GM21390 (cell line): ENCODE measurements at regions not wholly inside any gene's neighbourhood (a gene's known extent, or its start where the extent isn't known, plus 50 kb on each side); places are given as distances from the start of the nearest gene placed in this dataset.

Experiments used
- ATAC-seq: cut with Tn5 transposase; IDR thresholded peaks from one replicate; pipeline ENCODE4 v1.9.1; 2021; ENCODE audit not compliant: unreplicated experiment

DNA sequence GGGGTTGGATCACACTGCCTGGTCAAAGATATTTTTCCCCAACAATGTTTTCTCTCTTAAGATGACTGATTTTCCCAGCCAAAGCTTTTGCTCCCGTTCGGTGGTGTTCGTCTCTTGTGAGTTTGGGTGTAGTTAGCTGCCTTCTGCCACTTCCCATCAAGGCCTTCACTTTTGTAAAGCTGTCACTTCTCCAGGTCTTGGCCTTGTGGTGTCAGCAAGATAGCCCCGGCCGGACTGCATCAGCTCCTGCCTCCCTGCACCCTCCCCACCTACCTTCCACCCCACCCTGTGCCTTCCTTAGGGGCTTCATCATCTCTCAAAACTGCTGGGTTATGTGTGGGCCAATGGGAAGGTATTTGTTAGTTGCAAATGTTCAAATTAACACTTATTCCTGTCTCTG, 228.9 kb downstream of the BCL11A start:
- ATAC-seq, result no peak

DNA sequence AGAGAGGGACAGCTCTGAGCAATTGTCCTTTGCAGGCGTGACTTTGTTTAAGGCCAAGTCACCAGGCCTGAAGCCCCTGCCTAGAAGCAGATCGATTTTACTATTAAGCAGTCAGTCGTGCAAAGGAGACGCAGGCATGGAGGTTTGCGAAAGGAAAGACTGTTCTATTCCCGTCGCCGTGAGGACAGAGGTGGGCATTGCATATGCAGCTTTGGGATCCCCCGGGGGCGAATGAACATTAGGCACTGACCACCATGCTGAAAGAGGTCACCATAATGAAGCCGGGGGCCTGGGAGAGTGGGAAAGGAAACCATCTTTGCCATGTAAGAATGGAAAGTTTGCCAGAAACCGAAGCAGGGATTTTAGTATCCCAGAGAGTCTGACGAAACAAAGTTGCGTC, 231.6 kb downstream of the BCL11A start:
- ATAC-seq, result no peak

DNA sequence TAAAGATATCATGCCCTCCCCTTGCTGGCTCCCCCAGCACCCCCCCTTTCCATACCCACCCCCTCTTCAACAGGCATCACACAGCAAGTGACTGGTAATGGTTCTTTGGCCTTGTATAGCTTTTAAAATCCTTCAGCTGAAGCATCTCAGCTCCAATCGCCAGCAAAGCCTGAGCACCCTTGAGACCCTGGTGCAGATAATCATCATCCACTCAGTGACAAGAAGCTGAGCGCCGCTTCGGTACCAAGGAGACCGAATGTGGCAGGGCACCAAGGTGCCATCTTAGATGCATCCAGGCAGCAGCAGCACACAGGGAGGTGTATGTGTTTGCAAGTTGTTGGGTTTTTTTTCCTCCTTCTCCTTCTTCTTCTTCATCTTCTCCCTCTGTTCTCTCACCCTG, 232.7 kb downstream of the BCL11A start:
- no peak for ATAC-seq

DNA sequence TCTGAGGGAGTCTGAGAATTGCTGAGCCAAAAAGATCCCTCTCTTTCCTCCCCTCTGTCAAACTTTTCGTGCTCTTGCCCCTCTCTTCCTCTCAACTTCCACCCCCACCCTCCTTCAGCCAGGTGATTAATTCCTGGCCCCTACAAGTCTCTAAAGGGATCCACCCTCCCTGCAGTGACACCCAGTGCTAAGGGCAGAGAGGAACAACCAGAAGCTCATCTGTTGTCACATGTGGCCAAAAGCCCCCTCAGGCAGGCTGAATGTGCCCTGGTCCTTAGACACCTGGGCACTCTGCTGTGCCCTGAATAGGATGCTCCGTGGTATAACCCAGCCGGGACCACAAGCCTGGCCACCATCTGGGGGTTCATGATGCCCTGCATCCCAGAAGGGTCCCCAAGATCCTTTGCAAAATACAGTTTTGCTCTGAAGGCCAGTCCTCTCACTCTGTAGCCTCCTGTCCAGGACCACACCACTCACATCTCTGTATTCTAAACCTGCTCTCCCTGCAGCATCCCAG, 234.4 kb downstream of the BCL11A start:
- no peak for ATAC-seq

DNA sequence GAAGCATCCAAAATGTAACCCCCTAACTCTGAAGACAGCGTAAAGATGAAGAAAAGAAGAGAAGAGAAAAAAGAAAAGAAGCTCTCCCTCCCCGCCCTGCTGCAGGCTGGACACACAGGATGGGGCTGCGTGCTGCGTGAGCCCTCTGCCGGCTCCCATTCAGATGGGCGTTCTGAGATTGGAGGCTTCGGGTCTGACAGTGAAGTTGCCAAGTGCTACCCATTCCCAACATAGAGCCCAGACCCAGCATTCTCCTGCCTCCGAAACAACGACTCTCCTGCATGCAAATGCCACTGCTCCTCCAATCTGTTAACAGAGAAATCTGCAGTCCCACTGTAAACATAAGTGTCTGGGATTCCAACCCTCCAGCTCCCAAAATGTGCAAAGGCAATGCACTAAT, 234.9 kb downstream of the BCL11A start:
- ATAC-seq, result no peak

DNA sequence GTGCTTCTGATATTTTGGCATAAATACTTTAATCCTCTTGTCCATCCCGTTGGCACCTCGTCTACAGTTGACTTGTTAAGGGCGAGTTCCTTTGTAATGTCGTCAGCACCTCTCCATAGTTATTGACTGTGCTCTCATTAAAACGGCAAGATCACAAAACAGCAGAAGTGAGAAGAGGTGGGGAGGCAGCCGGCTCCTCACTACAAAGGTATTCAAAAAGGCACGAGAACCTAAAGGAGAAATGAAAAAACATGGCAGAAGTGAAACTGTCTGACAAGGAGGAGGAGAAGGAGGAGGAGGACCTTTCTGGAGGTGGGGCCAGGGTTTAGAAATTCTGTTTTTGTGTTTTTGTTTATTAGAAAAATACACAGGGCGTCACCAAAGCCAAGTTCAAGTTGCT, 235.6 kb downstream of the BCL11A start:
- ATAC-seq, result peak; percentile 87

DNA sequence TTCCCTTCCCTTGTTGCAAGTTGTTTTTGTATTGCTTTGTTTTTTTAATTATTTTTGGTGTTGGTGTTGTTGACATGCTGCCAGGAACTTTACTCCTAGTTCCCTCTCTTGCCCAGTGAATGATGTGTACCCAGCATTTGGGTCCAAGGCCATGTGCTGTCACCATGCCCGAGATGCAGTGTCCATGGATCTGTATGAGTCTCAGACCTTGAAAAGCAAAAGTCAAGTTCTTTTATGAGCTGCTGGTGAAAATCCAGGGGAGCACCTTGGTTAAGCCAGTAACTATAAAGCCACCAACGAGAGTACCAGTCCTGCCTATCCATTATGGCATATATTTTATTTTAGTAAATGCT, 236.4 kb downstream of the BCL11A start:
- no peak for ATAC-seq

DNA sequence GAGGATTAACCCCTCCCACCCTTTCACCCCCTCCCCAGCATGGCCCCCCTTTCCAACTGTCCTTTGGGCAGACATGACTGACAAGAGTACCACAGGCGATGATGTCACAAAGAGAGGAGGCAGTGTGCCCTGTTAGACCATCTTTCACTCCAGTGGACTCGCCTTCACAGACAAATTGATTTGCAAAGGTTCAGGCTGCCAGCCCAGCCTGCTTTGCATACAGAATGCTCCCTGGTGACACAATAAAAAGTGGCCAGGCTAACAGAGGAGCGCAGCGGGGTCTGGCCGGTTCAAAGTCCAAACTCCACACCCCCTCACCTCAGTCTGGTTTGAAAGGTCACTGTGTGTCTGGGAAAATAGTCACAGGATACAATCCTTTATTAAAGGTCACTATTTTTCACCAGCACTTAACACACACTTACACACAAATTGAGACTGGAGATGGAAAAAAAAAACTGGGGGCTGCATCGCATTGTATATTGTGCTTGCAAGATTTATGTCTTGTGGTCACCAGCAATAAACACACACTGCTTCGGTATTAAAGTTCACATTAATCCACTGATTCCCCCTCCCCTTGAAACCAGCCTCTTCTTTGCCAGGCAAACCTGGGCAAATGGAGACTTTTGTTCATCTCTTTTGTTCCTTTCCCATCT, 236.9 kb downstream of the BCL11A start:
- no peak for ATAC-seq

DNA sequence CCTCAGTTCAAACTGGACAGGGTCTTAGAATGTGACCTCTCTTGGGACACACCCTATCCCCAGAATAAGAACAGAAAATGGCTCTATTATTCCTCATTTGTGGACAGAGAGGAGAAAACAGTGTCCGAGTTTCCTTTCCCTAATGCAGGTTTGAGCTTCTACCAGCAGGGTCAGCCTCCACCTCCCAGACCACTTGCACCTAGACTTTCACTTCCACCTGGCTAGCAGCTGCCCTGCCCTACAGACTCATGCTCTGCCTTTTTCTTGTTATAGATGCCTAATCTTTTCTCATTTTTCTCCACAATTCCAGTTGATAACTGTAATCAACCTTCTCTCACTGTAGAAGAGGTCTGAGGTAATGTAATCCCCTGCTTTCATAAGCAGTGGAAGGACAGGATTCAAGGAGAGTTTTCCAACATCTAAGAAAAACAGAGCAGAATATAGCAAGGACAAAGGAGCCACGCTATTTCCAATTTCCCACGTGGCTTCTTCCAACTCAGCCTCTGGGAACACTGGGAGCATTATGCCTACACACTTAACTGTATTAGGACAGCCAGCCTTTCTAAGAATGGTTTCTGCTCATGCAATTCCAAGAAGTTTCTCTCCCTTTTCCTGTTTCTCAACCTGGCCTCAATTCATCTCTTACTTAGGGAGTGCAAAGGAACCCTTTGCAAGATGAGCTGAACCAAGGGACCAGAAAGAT, 239.8 kb downstream of the BCL11A start:
- no peak for ATAC-seq

DNA sequence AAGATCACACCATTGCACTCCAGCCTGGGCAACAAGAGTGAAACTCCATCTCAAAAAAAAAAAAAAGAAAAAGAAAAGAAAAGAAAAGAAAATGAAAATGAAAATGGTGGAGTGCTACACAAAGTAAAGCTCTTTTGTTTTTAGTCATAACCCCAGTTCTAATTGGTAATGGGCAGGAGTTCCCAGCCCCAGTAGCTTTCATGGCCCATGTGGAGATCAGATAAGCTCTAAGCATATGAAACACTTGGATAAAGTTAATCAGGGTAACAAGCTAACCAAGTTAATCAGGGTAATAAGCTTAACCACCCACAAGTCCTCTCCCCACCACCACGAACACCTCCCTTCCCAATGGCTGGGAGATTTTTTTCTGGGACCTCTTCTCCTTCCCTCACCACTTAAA, 240.8 kb downstream of the BCL11A start:
- peak; percentile 68 for ATAC-seq

DNA sequence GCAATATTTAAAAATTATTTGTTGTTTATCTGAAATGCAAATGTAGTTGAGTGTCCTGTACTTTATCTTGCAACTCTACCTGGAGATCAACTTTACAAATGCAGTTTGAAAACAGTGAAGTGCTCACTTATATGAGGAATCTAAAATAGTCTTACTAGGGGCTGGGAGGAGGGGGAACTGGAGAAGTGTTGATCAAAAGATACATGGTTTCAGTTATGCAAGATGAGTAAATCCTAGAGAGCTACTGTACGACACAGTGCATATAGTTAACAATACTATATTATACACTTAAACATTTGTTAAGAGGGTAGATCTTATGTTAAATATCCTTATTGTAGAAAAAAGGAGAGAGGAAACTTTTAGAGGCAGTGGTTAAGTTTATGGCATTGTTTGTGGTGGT, 241.9 kb downstream of the BCL11A start:
- peak; percentile 51 for ATAC-seq

DNA sequence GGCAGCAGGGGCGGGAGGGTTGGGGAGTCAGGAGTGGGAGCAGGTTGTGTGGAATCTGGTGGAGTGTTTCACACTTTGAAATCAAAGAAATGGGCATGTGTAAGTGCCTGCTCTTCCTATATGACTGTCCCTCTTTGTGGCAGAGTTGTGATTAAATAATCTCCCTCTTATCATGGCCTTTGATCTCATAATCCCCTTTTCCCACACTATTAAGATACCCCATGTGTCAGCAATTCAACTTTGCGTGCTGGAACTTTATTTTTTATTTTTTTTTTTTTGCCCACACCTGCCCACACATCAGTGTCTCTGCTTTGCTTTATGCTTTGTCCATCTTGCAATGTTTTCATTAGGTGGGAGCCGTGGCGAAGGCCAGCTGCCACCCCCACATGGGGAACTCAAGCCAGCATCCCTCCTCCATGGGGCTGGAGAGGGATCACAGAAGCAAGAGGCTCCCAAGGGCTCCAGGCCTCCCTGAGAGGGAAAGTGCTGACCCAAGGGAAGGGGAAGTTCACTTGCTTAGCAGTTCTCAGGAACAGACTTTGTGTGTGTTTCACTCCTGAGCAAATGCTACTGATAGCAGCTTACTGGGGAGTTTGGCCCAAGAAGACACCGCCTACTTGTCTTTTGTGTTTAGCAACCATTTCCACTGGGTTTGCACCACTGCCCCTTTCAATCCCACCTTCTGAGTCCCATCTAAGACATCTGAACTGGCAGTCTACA, 243.4 kb downstream of the BCL11A start:
- peak; percentile 23 for ATAC-seq

DNA sequence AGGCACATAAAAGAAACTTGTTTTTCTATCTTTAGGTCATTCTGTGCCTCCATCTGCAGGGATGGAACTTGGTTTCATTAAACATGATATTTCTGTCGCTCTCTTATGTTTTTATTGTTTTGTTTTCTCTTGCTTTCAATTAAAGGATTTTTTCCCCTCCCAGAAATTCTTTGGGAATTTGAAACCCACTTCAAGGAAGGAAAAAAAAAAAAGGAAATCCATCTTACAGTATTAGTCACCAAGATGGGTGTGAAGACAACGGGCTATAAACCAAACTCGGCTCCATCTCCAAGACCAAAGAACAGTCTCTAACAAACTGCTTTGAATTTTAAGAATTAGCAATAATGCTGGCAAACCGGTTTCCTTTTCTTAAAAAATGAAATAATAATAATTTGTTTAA, 244.1 kb downstream of the BCL11A start:
- ATAC-seq, result no peak

DNA sequence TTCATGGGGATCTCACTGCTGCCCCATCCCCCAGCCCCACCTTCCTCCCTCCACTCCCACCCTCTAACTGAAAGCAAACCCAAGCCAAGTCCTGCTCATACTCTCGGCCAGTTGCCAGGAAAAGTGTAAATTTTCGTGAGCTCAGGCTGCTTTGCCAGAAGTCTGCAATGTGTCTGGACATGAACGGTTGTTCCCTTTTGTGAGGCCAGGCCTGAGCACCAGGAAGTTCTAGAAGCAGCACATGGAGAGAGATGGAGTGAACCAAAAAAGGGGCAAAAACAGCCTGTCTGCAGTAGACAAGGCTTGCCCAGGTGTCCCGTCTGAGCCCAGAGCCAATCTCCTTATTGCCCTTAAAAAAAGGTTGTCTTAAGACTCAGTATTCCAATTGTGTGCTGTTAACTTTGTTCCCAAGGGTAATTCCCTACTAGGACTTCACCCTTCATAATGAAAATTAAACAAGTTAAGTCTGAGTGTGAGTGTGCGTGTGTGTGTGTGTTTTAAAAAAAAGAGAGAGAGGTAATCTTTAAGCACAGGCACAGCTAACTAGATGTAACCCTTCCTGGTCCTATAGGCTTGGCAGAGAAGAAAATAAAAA, 247.1 kb downstream of the BCL11A start:
- no peak for ATAC-seq

DNA sequence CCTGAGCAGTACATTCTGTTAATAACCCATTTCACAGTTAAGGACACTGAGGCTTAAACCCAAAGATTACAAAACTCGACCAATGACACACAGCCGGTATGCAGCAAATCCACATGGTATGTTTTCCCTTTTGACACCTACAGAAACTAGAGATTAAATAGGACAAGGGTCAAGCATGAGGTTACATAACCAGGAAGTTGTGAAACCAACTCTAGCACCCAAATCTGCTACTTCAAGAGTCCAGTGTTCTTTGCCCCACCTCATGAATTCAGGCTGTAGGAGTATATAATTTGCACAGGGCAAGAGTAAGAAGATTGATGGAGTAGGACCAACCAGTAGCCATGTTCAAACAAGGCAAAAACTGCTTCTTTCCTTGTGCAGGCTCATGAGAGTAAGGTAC, 249.8 kb downstream of the BCL11A start:
- ATAC-seq, result no peak

DNA sequence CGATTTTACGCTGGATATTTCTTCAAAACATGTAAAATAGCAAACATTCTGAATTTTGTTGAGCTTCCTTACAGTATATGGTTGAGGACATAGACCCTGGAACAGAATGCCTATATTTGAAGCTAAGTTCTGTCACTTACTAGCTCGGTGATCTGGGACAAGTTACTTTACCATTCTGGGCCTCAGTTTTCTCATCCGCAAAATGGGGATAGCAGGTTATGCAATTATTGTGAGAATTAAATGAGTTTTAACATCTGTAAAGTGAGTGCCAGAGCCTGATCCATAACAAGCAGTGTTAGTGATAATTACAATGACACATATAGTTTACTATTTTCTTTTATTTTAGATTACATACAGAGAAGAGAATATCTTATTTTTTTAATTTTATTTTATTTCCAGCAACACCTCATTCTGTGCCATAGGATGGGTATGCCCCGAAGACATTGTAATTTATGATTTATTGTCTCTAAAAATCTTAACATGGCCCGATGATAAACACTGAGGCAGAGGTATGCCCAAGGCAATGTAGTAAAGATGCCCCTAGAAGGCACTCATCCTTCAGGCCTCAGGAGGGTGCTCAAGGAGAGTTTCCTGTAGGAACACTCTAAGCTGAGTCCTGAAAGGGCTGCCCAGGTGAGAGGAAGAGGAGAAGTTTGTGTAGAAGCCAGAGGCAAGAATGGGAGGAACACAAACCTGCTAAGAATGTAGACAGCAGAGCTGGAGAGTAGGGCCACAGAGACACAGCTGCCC, 250.9 kb downstream of the BCL11A start:
- no peak for ATAC-seq

DNA sequence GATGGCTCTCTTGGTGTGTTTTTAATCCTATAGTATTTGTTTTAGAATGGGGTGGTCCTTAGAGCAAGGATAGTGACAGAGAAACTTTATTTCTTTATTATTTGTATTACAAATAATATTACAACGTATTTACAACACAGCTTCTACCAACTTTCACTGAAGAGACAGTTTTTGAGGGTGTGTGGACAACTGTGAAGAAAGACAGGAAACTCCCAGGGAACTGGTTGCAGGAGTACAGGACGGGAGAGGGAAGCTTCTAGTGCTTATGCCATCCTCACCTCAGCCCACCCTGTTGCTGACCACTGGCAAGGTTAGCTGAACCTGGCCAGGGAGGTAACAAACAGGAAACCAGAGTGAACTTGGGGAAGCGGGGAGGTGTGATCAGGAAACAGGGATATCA, 251.7 kb downstream of the BCL11A start:
- ATAC-seq, result no peak

DNA sequence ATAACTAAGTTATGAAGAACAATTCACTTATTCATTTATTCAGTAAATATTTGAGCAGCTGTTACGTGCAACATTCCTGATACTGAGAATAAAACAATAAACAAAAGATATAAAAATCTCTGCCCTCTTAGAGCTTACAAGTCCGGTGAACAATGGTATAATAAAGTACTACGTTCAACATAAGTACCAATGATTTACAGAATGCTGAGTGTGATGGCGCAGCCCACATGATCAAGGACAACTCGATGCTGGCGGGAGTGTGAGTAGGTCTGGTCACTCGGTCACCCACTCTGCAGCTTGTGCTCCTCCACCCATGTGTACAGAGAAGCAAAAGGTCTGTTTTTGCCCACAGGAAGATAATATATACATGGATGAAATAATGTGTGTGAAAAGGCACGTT, 254.3 kb downstream of the BCL11A start:
- no peak for ATAC-seq

DNA sequence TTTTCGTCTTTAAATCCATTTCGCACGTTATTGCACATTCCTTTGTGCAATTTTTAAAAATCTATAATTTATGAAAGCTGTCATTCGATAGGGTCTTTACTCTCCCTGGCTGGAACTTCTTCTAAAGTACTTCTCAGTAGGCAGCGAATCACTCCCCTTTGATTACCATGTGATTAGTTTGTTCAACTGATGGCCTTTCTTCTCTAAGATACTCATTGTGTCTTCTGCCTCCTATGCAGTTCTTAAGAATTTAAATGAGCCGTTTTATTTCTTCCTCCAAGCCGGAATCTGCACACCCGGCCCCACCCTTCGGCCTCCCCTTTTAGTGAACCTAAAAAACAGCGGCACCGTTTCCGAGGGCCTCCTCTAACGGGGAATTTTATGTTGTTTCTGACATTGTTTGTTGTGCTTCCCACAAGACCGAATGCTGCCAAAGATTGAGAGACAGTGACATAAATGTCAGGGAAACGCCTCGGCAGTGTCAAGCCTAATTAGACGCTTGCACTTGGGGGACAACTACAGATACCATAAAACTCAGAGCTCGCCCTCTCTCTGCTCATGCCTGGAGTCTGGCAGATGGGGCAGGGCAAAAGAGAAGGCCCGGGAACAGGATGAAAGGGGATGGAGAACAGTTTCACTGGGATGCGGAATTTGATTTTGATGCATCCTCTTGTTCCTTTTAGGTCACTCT, 255.3 kb downstream of the BCL11A start:
- no peak for ATAC-seq

DNA sequence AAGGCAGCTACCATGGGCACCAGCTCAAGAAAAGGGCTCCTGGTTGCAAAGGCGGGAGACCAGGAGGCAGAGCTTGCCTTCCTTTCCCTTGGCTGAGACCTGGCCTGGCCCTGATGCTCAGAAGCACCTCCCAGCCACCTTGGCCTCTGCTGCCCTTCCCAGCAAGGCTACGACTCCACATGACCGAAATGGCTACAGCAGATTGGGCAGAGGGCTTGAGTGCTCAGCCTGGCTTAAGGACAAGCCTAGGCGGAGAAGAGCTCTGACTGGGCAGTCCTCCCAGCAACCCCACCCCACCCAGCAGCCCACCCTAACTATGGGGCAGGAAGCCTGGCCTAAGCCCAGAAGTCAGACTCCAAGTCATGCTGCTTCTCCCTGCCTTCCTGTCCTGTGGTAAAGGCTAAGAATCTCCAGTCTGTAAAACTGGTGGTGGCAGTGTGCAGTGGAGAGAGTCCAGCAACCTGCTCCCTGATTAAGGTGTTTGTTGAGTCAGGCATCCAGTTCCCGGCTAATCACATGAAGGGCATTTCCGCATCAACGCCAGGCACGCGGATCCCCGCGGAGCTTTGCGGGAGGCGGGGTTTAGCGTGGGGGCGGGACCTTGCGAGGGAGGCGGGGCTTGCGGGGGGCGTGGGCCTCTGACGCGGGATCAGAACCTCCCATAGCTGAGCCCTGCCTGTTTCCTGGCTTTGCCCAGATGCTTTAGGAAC, 256.0 kb downstream of the BCL11A start:
- no peak for ATAC-seq
